Myocyte (in vitro differentiated cells): ENCODE measurements at regions not wholly inside any gene's neighbourhood (a gene's known extent, or its start where the extent isn't known, plus 50 kb on each side); places are given as distances from the start of the nearest gene placed in this dataset.
"Not testable (repeated sequence)": the region's sequence is repeated elsewhere in the genome, so short reads cannot be mapped to it uniquely, and the experiment has no call there.

Source experiments
- DNase-seq: peaks from one replicate; pipeline ENCODE4 v3.0.0-alpha.2; 2012; ENCODE audit warnings: low read depth

GRCh38 chr7:34581698-34582097, 76.3 kb upstream of the NPSR1 start:
- not testable (repeated sequence) for DNase-seq

DNA sequence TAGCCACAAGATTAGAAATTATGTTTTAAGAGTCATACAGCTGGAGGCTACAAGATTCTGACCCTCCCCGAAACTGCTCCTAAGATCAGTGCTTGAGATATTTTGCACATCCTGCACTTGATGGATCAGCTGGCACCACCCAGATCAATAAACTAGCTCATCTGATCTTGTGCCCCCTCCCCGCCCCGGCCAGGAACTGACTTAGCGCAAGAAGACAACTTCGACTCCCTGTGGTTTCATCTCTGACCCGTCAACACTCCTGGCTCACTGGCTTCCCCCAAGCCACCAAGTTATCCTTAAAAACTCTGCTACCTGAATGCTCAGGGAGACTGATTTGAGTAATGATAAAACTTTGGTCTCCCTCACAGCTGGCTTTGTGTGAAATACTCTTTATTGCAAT, 73.5 kb upstream of the NPSR1 start:
- DNase-seq = no peak

GRCh38 chr7:34596887-34597286, 61.1 kb upstream of the NPSR1 start:
- DNase-seq = no peak

DNA sequence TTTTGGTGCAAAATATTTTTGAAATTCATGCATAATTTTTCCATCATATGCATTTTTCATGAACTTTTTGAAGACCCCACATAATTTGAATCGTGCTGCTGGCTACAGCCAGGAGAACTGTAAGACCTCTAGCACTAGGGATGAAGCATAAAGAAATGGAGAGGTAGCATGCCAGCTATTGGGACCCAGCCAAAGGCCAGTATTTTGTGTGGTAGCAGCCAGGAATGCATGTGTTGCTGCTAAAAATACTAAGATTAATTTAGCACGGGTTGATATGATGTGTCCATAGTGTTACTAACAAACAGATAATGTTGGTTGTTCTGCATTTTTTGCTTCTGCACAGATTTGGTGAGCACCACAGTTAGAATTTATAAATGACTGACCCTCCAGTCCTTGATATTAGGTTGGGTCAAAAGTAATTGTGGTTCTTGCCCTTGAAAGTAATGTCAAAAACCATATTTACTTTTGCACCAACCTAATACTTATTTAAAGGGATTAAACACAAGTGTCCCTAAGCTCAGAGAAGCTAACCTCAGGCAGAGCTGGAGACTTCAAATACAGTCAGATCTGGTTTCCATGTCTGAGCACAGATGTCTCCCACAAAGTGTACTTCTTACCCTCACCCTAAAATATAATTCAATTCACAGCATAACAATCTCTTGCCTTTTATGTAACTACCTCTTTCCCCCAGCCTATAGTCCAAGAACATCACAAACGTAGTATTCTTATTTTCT, 54.1 kb upstream of the NPSR1 start:
- DNase-seq = peak; percentile 24
